Astrocyte of the cerebellum (primary cell): ENCODE measurements at regions not wholly inside any gene's neighbourhood (a gene's known extent, or its start where the extent isn't known, plus 50 kb on each side); places are given as distances from the start of the nearest gene placed in this dataset.
"Not testable (repeated sequence)": the region's sequence is repeated elsewhere in the genome, so short reads cannot be mapped to it uniquely, and the experiment has no call there.

Experiments
- DNase-seq: peaks from one replicate; pipeline ENCODE4 v3.0.0-alpha.2; 2011; ENCODE audit warnings: low read depth
- H3K4me3 ChIP-seq: 2 replicates; pipeline ENCODE4 v1.5.1; 2011; ENCODE audit warnings: mild to moderate bottlenecking, low read depth, low read length, moderate library complexity
- CTCF ChIP-seq: IDR thresholded peaks from 2 replicates; pipeline ENCODE4 v1.5.1; 2012; ENCODE audit warnings: low read length, low read depth, moderate library complexity, mild to moderate bottlenecking; ENCODE audit errors: missing control alignments
- in situ Hi-C: cut with HindIII; loops from 2 replicates; pipeline ENCODE4 v1.10.0; 2017; ENCODE audit warnings: low sequenced_read_pairs

DNA sequence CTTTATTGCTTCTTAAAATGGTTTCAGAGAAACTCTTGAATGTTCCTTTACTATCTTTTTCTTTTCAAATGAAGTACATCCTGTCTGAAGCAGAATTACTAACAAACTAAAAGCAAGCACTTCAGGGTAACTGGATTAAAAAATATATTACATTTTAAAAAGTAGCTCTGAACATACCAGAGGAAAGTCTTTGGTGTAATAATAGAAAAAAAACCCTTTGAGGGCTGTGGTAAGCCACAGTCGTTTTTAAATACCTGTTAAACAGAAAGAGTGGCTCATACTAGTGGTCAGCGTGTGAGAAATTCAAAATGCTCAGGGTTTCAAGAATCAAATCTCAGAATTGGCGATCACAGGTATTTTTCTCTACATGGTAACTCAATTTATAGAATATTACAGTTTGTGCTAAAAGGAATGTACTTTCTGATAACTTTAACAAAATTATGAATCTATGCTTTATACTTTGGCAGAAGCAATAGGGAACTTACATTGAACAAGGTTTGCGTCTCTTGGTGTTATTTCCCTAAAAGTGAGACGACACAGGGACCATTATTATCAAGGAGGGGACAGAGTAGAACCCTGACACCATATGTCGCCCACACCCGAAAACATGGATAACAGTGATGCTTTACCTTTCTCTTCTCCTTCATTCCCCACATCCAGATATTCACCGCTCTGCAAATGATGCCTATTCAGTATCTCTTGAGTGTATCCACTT, 97.0 kb upstream of the DPH5 start:
- no peak for TF ChIP-seq CTCF
- no peak for DNase-seq
- in situ Hi-C loops = no loop called here
- H3K4me3 ChIP-seq = no peak overlapping the region

GRCh38 chr1:101121975-101122374, 96.4 kb upstream of the DPH5 start:
- no peak for DNase-seq
- no peak overlapping the region for H3K4me3 ChIP-seq
- in situ Hi-C loops = no loop called here
- TF ChIP-seq CTCF = no peak

DNA sequence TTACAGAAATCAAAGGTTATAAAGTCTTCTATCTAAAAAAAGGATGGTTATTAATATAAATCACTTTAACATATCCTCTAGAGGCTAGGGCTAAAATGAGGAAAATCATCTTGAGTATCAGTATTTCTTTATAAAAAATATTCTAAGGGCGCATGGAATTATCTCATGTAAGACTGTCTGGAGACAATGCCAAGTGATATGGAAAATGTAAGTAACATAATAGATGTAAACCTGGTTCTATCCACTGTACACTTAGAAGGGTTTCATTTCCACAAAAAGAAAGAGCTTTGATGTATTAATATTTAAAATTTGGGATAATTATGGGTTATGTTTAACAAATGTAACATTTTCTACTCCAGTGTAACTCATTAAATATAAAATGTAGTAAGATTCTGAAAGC, 95.9 kb upstream of the DPH5 start:
- no peak for DNase-seq
- no peak for TF ChIP-seq CTCF
- in situ Hi-C loops = no loop called here
- no peak overlapping the region for H3K4me3 ChIP-seq

GRCh38 chr1:101120868-101121267, 95.3 kb upstream of the DPH5 start:
- no peak for DNase-seq
- no peak for TF ChIP-seq CTCF
- no peak overlapping the region for H3K4me3 ChIP-seq
- in situ Hi-C loops = no loop called here

- H3K4me3 ChIP-seq = no peak overlapping the region
- in situ Hi-C loops = no loop called here
- no peak for TF ChIP-seq CTCF
These were observed 93.7 kb upstream of the DPH5 start for GRCh38 chr1:101119289-101119688.

GRCh38 chr1:101116006-101116405, 90.4 kb upstream of the DPH5 start:
- TF ChIP-seq CTCF = no peak
- no peak overlapping the region for H3K4me3 ChIP-seq
- in situ Hi-C loops = no loop called here
- DNase-seq = no peak

More at GRCh38 chr1:101119289-101119688, 93.7 kb upstream of the DPH5 start:
- DNase-seq = no peak

DNA sequence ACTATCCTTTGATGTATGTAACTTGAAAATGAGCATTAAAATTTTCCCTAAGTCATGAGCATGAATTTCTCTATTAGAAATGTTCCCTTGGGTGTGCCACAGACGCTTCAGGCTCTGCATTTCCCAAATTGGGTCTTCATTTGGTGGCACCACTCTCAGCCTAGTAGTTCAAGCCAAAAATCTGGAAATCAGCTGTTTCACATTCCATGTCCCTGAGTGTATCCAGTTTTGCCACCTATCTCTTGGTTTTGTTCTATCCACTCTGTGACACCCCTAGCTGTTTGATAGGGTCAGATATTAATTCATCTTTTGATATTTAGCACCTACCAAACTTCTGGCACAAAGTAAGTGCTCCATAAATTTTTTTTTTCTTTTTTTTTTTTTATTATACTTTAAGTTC, 89.5 kb upstream of the DPH5 start:
- no peak for DNase-seq
- in situ Hi-C loops = no loop called here
- no peak overlapping the region for H3K4me3 ChIP-seq

DNA sequence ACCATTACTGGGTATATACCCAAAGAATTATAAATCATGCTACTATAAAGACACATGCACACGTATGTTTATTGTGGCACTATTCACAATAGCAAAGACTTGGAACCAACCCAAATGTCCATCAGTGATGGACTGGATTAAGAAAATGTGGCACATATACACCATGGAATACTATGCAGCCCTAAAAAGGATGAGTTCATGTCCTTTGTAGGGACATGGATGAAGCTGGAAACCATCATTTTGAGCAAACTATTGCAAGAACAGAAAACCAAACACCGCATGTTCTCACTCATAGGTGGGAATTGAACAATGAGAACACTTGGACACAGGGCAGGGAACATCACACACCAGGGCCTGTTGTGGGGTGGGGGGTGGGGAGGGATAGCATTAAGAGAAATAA, 88.5 kb upstream of the DPH5 start:
- in situ Hi-C loops, DNase-seq, H3K4me3 ChIP-seq: not testable (repeated sequence)

More for the DNA sequence above, 89.5 kb upstream of the DPH5 start:
- no peak for TF ChIP-seq CTCF
